ENCODE measurements at regions not wholly inside any gene's neighbourhood (a gene's known extent, or its start where the extent isn't known, plus 50 kb on each side); places are given as distances from the start of the nearest gene placed in this dataset. TPM values are rescaled to one million over a fixed set of nuclear protein-coding genes. Genes with fewer than 3 reads are reported as not detected.

GRCh38 chr7:7129381-7129780 is 53.0 kb upstream of the C1GALT1 start:
- DNase-seq = no peak
- no peaks in the 10 kb centered on the region for H3K4me1 ChIP-seq (ENCODE audit: insufficient read depth)
- H3K9me3 ChIP-seq = no peaks in the 10 kb centered on the region
- no peaks in the 10 kb centered on the region for H3K36me3 ChIP-seq
- intact Hi-C loops (cut with DNase I) = no loop called here
- H3K27me3 ChIP-seq = no peaks in the 10 kb centered on the region
- TF ChIP-seq EP300 (IDR thresholded peaks at IDR 0.05) = no peak
- no peak for TF ChIP-seq CTCF (IDR thresholded peaks at IDR 0.05)
- TF ChIP-seq POLR2A (IDR thresholded peaks at IDR 0.05) = no peak
- no peak overlapping the region for H3K4me3 ChIP-seq
- H3K27ac ChIP-seq = no peak overlapping the region
- 62 to 76% (median 70%) methylated on average over 3 of the region's 3 CpGs for WGBS, 3 donors

DNA sequence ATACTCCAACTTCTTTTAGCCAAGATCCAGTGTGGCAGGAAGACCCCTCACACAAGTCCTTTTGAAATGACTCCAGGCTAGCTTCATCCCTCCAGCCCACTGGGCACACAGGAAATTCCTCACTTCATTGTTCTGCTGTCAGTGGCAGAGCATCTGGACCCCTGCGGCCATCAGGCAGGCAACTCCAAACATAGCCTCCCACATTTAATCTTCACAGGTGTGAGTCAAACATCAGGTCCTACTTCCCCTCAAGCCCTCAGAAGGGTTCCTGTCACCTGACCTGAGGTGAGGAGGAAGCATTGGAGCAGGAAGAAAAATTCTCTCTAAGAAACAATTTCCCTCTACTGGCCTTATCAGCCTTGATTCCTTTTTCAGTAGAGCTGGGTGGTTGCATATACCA is 51.1 kb upstream of the C1GALT1 start:
- intact Hi-C loops (cut with DNase I) = no loop called here
- TF ChIP-seq EP300 (IDR thresholded peaks at IDR 0.05) = no peak
- no peak for TF ChIP-seq POLR2A (IDR thresholded peaks at IDR 0.05)
- no peak for TF ChIP-seq CTCF (IDR thresholded peaks at IDR 0.05)
- no peak for DNase-seq
- no peaks in the 10 kb centered on the region for H3K27me3 ChIP-seq
- no peak overlapping the region for H3K4me3 ChIP-seq
- WGBS, 3 donors = 82 to 88% (median 86%) methylated on average over 1 of the region's 1 CpG
- H3K4me1 ChIP-seq (ENCODE audit: insufficient read depth) = peaks cover 2% of the 10 kb centered on the region
- H3K36me3 ChIP-seq = no peaks in the 10 kb centered on the region
- no peak overlapping the region for H3K27ac ChIP-seq
- H3K9me3 ChIP-seq = no peaks in the 10 kb centered on the region

Small RNAs in the stretch of these regions (microRNA-seq; reads per million reads assigned to microRNA genes)
- 0 reads per million in 3 donors for gene MIR3683

Small RNAs in the stretch of these regions (small RNA-seq; reads per million reads assigned to genes)
- gene AC079804.2 (not detected), gene MIR3683 (not detected), gene RF00019 (not detected)

All from ovary (tissue), 7 donors.